HEK293T (cell line): ENCODE measurements at regions not wholly inside any gene's neighbourhood (a gene's known extent, or its start where the extent isn't known, plus 50 kb on each side); places are given as distances from the start of the nearest gene placed in this dataset.

Experiments
- PKNOX1 ChIP-seq: fragments of 450-650 bp; IDR thresholded peaks from 2 replicates; pipeline ENCODE4 v1.6.1; 2016
- SP1 ChIP-seq: fragments of 450-650 bp; IDR thresholded peaks from 2 replicates; pipeline ENCODE4 v1.6.1; 2017

GRCh38 chr3:106008766-106009165 is 140.0 kb upstream of the CBLB start:
- no peak for TF ChIP-seq SP1
- no peak for TF ChIP-seq PKNOX1
